WERI-Rb-1 (cell line): ENCODE measurements at regions not wholly inside any gene's neighbourhood (a gene's known extent, or its start where the extent isn't known, plus 50 kb on each side); places are given as distances from the start of the nearest gene placed in this dataset.
A peak's percentile ranks its signal among the peaks of the same experiment; 100 is the strongest.
"Not testable (repeated sequence)": the region's sequence is repeated elsewhere in the genome, so short reads cannot be mapped to it uniquely, and the experiment has no call there.

Source experiments
- DNase-seq: peaks from one replicate; pipeline ENCODE4 v3.0.0-alpha.2; 2020
- H3K27ac ChIP-seq: fragments of 250-450 bp; sonication (Bioruptor Pico); 2 replicates; pipeline ENCODE4 v1.5.1; 2020; ENCODE audit warnings: mild to moderate bottlenecking, moderate library complexity
- H3K27me3 ChIP-seq: fragments of 250-450 bp; sonication (Bioruptor Pico); 2 replicates; pipeline ENCODE4 v1.5.1; 2021; ENCODE audit warnings: mild to moderate bottlenecking, low read depth, moderate library complexity; ENCODE audit not compliant: insufficient read depth, severe bottlenecking
- H3K36me3 ChIP-seq: fragments of 250-450 bp; sonication (Bioruptor Pico); 2 replicates; pipeline ENCODE4 v1.5.1; 2020; ENCODE audit warnings: mild to moderate bottlenecking, moderate library complexity
- H3K4me3 ChIP-seq: 2 replicates; pipeline ENCODE4 v1.5.1; 2011; ENCODE audit warnings: low read depth, mild to moderate bottlenecking, control low read depth, low read length
- H3K9me3 ChIP-seq: fragments of 250-450 bp; sonication (Bioruptor Pico); 2 replicates; pipeline ENCODE4 v1.5.1; 2021; ENCODE audit warnings: mild to moderate bottlenecking, moderate library complexity; ENCODE audit not compliant: severe bottlenecking
- CTCF ChIP-seq: IDR thresholded peaks from 2 replicates; pipeline ENCODE4 v1.5.1; 2011; ENCODE audit warnings: low read depth, mild to moderate bottlenecking, control low read depth, inconsistent platforms, low read length

DNA sequence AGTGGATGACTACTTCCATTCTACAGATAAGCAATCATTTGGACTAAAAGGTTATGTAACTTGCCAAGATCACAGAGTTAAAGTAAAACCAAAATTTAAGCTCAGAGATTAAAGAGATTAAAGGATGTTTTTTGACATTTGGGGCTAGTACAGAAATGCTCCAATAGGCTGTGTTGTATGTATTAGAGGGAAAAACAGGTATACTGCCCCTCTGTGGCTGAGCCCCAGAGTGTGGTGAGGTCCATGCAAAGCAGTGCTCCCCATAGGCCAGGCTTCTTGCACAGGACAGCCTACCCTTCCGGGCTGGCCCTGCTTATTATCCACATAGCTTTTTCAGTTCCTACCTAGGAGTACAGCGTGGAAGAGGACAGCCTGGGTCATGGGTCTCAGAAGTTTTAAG lies 322.8 kb downstream of the POM121L12 start:
- no peak overlapping the region for H3K4me3 ChIP-seq
- no peaks in the 10 kb centered on the region for H3K9me3 ChIP-seq
- H3K27me3 ChIP-seq, result no peaks in the 10 kb centered on the region
- peak; percentile 31; the same call in 1 of the 2 replicates for TF ChIP-seq CTCF
- H3K36me3 ChIP-seq, result no peaks in the 10 kb centered on the region
- no peak overlapping the region for H3K27ac ChIP-seq
- DNase-seq, result no peak

DNA sequence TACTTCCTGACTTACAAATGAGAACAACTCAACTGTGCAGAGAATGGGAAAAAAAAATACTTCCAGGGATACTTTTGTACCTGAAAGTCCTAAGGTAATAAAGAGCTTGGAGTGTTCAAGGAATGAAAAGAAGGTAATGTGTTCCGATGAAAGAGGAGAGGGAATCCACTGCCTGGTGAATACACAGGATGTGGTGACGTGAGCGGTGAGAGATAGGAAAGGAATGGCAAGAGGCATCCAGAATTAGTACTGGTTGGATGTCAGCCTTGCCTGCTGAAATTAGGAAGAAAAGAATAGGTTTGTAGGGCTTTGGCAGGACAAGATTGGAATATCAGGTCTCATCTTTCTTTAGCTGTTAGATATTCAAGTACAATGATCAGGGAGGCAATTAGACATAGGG lies 347.7 kb downstream of the POM121L12 start:
- H3K9me3 ChIP-seq, result no peaks in the 10 kb centered on the region
- no peak for TF ChIP-seq CTCF
- no peaks in the 10 kb centered on the region for H3K27me3 ChIP-seq
- no peak overlapping the region for H3K27ac ChIP-seq
- no peak overlapping the region for H3K4me3 ChIP-seq
- no peaks in the 10 kb centered on the region for H3K36me3 ChIP-seq
- no peak for DNase-seq

GRCh38 chr7:53385239-53385638 lies 349.8 kb downstream of the POM121L12 start:
- DNase-seq, H3K27me3 ChIP-seq, H3K4me3 ChIP-seq, H3K27ac ChIP-seq, H3K9me3 ChIP-seq, H3K36me3 ChIP-seq: not testable (repeated sequence)

DNA sequence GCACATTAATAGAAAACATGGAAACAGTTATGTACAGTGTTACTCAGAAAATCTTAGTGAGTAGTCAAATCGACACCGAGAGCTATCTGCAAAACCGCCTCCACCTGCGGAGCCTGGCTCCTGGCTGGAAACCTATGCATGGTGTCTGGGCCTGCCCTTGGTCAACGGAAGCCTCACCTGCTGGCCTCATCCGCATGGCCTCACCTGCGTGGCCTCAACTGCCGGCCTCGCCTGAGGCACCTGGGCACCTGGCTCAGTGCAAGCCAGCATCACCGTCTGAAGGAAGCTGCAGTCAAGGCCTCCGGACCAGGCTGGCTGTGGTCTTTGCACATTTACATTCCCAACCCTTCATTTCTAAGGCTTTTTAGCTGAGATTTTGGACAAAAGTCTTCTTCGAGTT lies 352.1 kb downstream of the POM121L12 start:
- no peaks in the 10 kb centered on the region for H3K9me3 ChIP-seq
- DNase-seq, result no peak
- TF ChIP-seq CTCF, result no peak
- no peak overlapping the region for H3K27ac ChIP-seq
- H3K27me3 ChIP-seq, result no peaks in the 10 kb centered on the region
- no peak overlapping the region for H3K4me3 ChIP-seq
- H3K36me3 ChIP-seq, result no peaks in the 10 kb centered on the region

DNA sequence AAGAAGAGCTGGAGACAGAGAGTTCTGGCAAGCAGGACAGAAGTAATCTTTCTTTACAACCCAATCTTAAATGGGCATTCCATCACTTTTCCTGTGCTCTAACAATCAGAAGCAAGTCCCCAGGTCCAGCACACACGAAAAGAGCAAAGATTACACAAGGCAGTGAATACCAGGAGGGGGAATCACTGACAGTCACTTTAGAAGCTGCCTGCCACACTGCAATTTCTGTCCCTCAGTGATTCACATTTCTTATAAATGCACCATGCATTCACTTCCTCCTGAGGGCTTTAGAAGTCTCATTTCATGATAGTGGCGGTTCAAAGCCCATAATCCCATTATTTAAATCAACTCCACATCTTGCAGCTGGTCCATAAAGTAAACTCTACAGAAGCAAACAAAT lies 362.5 kb downstream of the POM121L12 start:
- no peaks in the 10 kb centered on the region for H3K36me3 ChIP-seq
- no peak overlapping the region for H3K27ac ChIP-seq
- no peaks in the 10 kb centered on the region for H3K27me3 ChIP-seq
- DNase-seq, result no peak
- no peak overlapping the region for H3K4me3 ChIP-seq
- H3K9me3 ChIP-seq, result peaks cover 2% of the 10 kb centered on the region
- no peak for TF ChIP-seq CTCF

- Histone ChIP-seq H3K27ac (no peak overlapping the region), H3K27me3 (no peaks in the 10 kb centered on the region), H3K4me3 (no peak overlapping the region), H3K36me3 (no peaks in the 10 kb centered on the region), H3K9me3 (peaks cover 2% of the 10 kb centered on the region)
- TF ChIP-seq CTCF, result no peak
- no peak for DNase-seq
Observed at GRCh38 chr7:53398566-53398965, 363.1 kb downstream of the POM121L12 start.

DNA sequence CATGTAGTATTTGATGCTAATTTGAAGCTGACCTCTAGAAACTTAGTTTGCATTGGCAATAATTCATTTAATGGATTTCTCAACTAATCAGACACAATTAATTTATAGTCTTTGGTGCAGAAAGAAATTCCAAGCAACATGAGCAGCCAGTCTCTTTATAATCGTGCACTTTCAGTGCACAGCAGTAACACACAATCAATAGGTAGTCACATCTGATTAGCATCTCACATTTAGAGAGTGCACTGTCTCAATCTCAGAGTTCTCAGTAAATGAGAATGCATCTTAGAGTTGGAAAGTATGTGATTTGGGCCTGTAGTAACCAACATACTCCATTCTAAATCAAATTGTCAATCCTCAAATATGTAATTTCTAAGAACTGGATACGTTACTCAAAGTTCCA lies 377.6 kb downstream of the POM121L12 start:
- Histone ChIP-seq H3K9me3 (no peaks in the 10 kb centered on the region), H3K27ac (no peak overlapping the region), H3K4me3 (no peak overlapping the region), H3K27me3 (no peaks in the 10 kb centered on the region), H3K36me3 (no peaks in the 10 kb centered on the region)
- DNase-seq, result no peak
- TF ChIP-seq CTCF, result no peak
